H9 (cell line): ENCODE measurements at regions not wholly inside any gene's neighbourhood (a gene's known extent, or its start where the extent isn't known, plus 50 kb on each side); places are given as distances from the start of the nearest gene placed in this dataset.
A peak's percentile ranks its signal among the peaks of the same experiment; 100 is the strongest.

ENCODE experiments used
- DNase-seq: peaks from one replicate; pipeline ENCODE4 v3.0.0-alpha.2; 2017
- H2AFZ ChIP-seq: one replicate; pipeline ENCODE4 v1.6.1; 2013; ENCODE audit warnings: mild to moderate bottlenecking, low read length, control low read depth, moderate library complexity
- H2AK5ac ChIP-seq: 2 replicates; pipeline ENCODE4 v1.6.1; 2013; ENCODE audit warnings: low read length, control low read depth, mixed read lengths; ENCODE audit not compliant: insufficient read length
- H2BK120ac ChIP-seq: one replicate; pipeline ENCODE4 v1.6.1; 2013; ENCODE audit warnings: low read depth, mild to moderate bottlenecking, low read length, control low read depth, inconsistent platforms; ENCODE audit not compliant: poor library complexity, severe bottlenecking
- H2BK12ac ChIP-seq: 2 replicates; pipeline ENCODE4 v1.6.1; 2013; ENCODE audit warnings: low read length, control low read depth, mixed read lengths, low read depth; ENCODE audit not compliant: insufficient read length
- H2BK15ac ChIP-seq: 2 replicates; pipeline ENCODE4 v1.6.1; 2013; ENCODE audit warnings: low read depth, low read length, control low read depth
- H2BK20ac ChIP-seq: one replicate; pipeline ENCODE4 v1.6.1; 2013; ENCODE audit warnings: low read depth, mild to moderate bottlenecking, low read length, control low read depth, inconsistent platforms; ENCODE audit not compliant: poor library complexity, severe bottlenecking
- H2BK5ac ChIP-seq: 2 replicates; pipeline ENCODE4 v1.6.1; 2013; ENCODE audit warnings: low read length, control low read depth, mixed read lengths; ENCODE audit not compliant: insufficient read length
- H3K14ac ChIP-seq: 2 replicates; pipeline ENCODE4 v1.6.1; 2013; ENCODE audit warnings: low read length, control low read depth; ENCODE audit not compliant: insufficient read depth
- H3K18ac ChIP-seq: 2 replicates; pipeline ENCODE4 v1.6.1; 2013; ENCODE audit warnings: low read depth, mild to moderate bottlenecking, mixed read lengths, low read length, control low read depth; ENCODE audit not compliant: insufficient read length
- H3K23ac ChIP-seq: 2 replicates; pipeline ENCODE4 v1.6.1; 2013; ENCODE audit warnings: low read length, control low read depth, mixed read lengths, low read depth; ENCODE audit not compliant: insufficient read length
- H3K23me2 ChIP-seq: 2 replicates; pipeline ENCODE4 v1.6.1; 2013; ENCODE audit warnings: low read depth, mild to moderate bottlenecking, mixed read lengths, low read length, control low read depth; ENCODE audit not compliant: insufficient read length, poor library complexity, severe bottlenecking
- H3K27ac ChIP-seq: 2 replicates; pipeline ENCODE4 v1.5.1; 2013; ENCODE audit warnings: low read length, control low read depth, mixed read lengths, low read depth; ENCODE audit not compliant: insufficient read length
- H3K27me3 ChIP-seq: 2 replicates; pipeline ENCODE4 v1.6.1; 2013; ENCODE audit warnings: low read length, control low read depth, inconsistent platforms; ENCODE audit not compliant: insufficient read depth
- H3K4ac ChIP-seq: 2 replicates; pipeline ENCODE4 v1.6.1; 2013; ENCODE audit warnings: low read depth, mild to moderate bottlenecking, control low read depth, inconsistent platforms, low read length, moderate library complexity
- H3K4me1 ChIP-seq: 2 replicates; pipeline ENCODE4 v1.6.1; 2013; ENCODE audit warnings: low read length, control low read depth, inconsistent platforms; ENCODE audit not compliant: insufficient read depth
- H3K4me2 ChIP-seq: 2 replicates; pipeline ENCODE4 v1.6.1; 2013; ENCODE audit warnings: low read length, control low read depth, mixed read lengths; ENCODE audit not compliant: insufficient read length, insufficient read depth
- H3K56ac ChIP-seq: 2 replicates; pipeline ENCODE4 v1.6.1; 2013; ENCODE audit warnings: low read depth, mild to moderate bottlenecking, mixed read lengths, low read length, control low read depth; ENCODE audit not compliant: insufficient read length
- H3K79me1 ChIP-seq: 2 replicates; pipeline ENCODE4 v1.6.1; 2013; ENCODE audit warnings: low read depth, mild to moderate bottlenecking, moderate library complexity, low read length, control low read depth, inconsistent platforms; ENCODE audit not compliant: insufficient read depth, poor library complexity, severe bottlenecking
- H3K79me2 ChIP-seq: 2 replicates; pipeline ENCODE4 v1.6.1; 2013; ENCODE audit warnings: low read length, control low read depth, inconsistent platforms; ENCODE audit not compliant: insufficient read depth
- H3K9ac ChIP-seq: 2 replicates; pipeline ENCODE4 v1.6.1; 2013; ENCODE audit warnings: low read length, control low read depth, mixed read lengths; ENCODE audit not compliant: insufficient read length; ENCODE audit errors: extremely low read depth
- H3K9me3 ChIP-seq: one replicate; pipeline ENCODE4 v1.6.1; 2013; ENCODE audit warnings: low read depth, low read length, inconsistent platforms; ENCODE audit not compliant: control insufficient read depth
- H3T11ph ChIP-seq: one replicate; pipeline ENCODE4 v1.6.1; 2013; ENCODE audit warnings: mild to moderate bottlenecking, low read length, control low read depth, inconsistent platforms
- H4K20me1 ChIP-seq: one replicate; pipeline ENCODE4 v1.6.1; 2013; ENCODE audit not compliant: control insufficient read depth, insufficient read length, insufficient read depth
- H4K5ac ChIP-seq: 2 replicates; pipeline ENCODE4 v1.6.1; 2013; ENCODE audit warnings: low read depth, mild to moderate bottlenecking, mixed read lengths, low read length, control low read depth; ENCODE audit not compliant: insufficient read length
- H4K8ac ChIP-seq: replicated peaks from 2 replicates; pipeline ENCODE4 v1.6.1; 2013; ENCODE audit warnings: low read length, control low read depth, mixed read lengths, low read depth; ENCODE audit not compliant: insufficient read length
- H4K91ac ChIP-seq: 2 replicates; pipeline ENCODE4 v1.6.1; 2013; ENCODE audit warnings: low read depth, mild to moderate bottlenecking, moderate library complexity, mixed read lengths, low read length, control low read depth; ENCODE audit not compliant: insufficient read length
- H3K27ac Mint-ChIP-seq, 3 experiments: 2 replicates in 2 of 3; 3 replicates in 1 of 3; pipeline ENCODE4 v1.8.0; 2020 to 2021; ENCODE audit warnings: mixed read lengths in 3 of 3, mild to moderate bottlenecking in 1 of 3, moderate library complexity in 1 of 3
- H3K27me3 Mint-ChIP-seq: 2 replicates; pipeline ENCODE4 v1.8.0; 2021; ENCODE audit warnings: low read depth, mild to moderate bottlenecking, moderate library complexity, mixed read lengths
- H3K36me3 Mint-ChIP-seq, 3 experiments: 2 replicates in 2 of 3; 3 replicates in 1 of 3; pipeline ENCODE4 v1.8.0; 2020 to 2021; ENCODE audit warnings: low read depth in 3 of 3, mixed read lengths in 3 of 3; ENCODE audit not compliant: insufficient read depth in 1 of 3
- H3K4me1 Mint-ChIP-seq, 2 experiments: 2 replicates each; pipeline ENCODE4 v1.8.0; 2020; ENCODE audit warnings: mixed read lengths in 2 of 2
- H3K4me3 Mint-ChIP-seq, 2 experiments: 2 replicates in 1 of 2; 3 replicates in 1 of 2; pipeline ENCODE4 v1.8.0; 2020 to 2021; ENCODE audit warnings: mild to moderate bottlenecking in 2 of 2, mixed read lengths in 2 of 2, moderate library complexity in 1 of 2
- H3K9me3 Mint-ChIP-seq, 2 experiments: 2 replicates in 1 of 2; 3 replicates in 1 of 2; pipeline ENCODE4 v1.8.0; 2020; ENCODE audit warnings: mild to moderate bottlenecking in 2 of 2, mixed read lengths in 2 of 2, moderate library complexity in 1 of 2
- CTCF ChIP-seq: fragments of 200-600 bp; sonication (generic); conservative IDR thresholded peaks from 3 replicates; pipeline ENCODE4 v1.8.0; 2021; ENCODE audit warnings: antibody characterized with exemption, mild to moderate bottlenecking
- WGBS: extraction: QIAGEN DNeasy Blood & Tissue Kit; methylation state at CpG from one replicate; pipeline ENCODE4 v1.1.7; 2013; ENCODE audit warnings: missing lambda C conversion rate, low lambda C conversion rate, mixed read lengths; ENCODE audit not compliant: insufficient read length; ENCODE audit errors: extremely low coverage; 5-methylcytosine and 5-hydroxymethylcytosine counted together

GRCh38 chr1:221039616-221040015 is 160.4 kb downstream of the HLX start:
- Histone ChIP-seq H2BK20ac (no peak overlapping the region), H3K4ac (no peak overlapping the region), H3K4me2 (no peak overlapping the region), H3K79me1 (no peaks in the 10 kb centered on the region), H2AK5ac (no peak overlapping the region), H3K56ac (no peak overlapping the region), H3K9ac (no peak overlapping the region), H4K8ac (no peak overlapping the region), H2BK5ac (no peak overlapping the region), H3K18ac (no peak overlapping the region), H3K9me3 (no peaks in the 10 kb centered on the region), H3K4me1 (no peaks in the 10 kb centered on the region; the same call in 1 of the 2 replicates), H2AFZ (no peak overlapping the region), H4K20me1 (no peaks in the 10 kb centered on the region), H3K79me2 (no peaks in the 10 kb centered on the region), H4K5ac (no peak overlapping the region), H3K27me3 (no peaks in the 10 kb centered on the region), H3K27ac (no peak overlapping the region), H2BK120ac (no peak overlapping the region), H2BK15ac (no peak overlapping the region), H3K14ac (no peak overlapping the region), H4K91ac (no peak overlapping the region), H3T11ph (no peak overlapping the region), H3K23me2 (no peaks in the 10 kb centered on the region), H3K23ac (no peak overlapping the region), H2BK12ac (no peak overlapping the region)
- no CpG with 5 or more reads among the region's 1 CpG for WGBS
- H3K27ac Mint-ChIP-seq, result peak overlapping the region in 2 of 3 experiments; percentile 17 to 56; a peak in 2 of 7 replicates
- peaks cover 16 to 25% of the 10 kb centered on the region in 2 experiments for H3K4me1 Mint-ChIP-seq
- no peak overlapping the region for H3K4me3 Mint-ChIP-seq
- peaks cover 1 to 3% of the 10 kb centered on the region in 2 experiments; a peak in 2 of 5 replicates for H3K9me3 Mint-ChIP-seq
- no peak for DNase-seq
- H3K36me3 Mint-ChIP-seq, result no peaks in the 10 kb centered on the region; a peak in 1 of 7 replicates
- H3K27me3 Mint-ChIP-seq, result no peaks in the 10 kb centered on the region
- no peak for TF ChIP-seq CTCF
